Right renal cortex interstitium (tissue), 3 donors: ENCODE measurements at regions not wholly inside any gene's neighbourhood (a gene's known extent, or its start where the extent isn't known, plus 50 kb on each side); places are given as distances from the start of the nearest gene placed in this dataset.
"Not testable (repeated sequence)": the region's sequence is repeated elsewhere in the genome, so short reads cannot be mapped to it uniquely, and the experiment has no call there.

Experiments used
- DNase-seq, 3 donors: peaks; one replicate each; pipeline ENCODE4 v3.0.0-alpha.2; 2013; ENCODE audit warnings: low read depth in 3 of 3, low spot score in 2 of 3

DNA sequence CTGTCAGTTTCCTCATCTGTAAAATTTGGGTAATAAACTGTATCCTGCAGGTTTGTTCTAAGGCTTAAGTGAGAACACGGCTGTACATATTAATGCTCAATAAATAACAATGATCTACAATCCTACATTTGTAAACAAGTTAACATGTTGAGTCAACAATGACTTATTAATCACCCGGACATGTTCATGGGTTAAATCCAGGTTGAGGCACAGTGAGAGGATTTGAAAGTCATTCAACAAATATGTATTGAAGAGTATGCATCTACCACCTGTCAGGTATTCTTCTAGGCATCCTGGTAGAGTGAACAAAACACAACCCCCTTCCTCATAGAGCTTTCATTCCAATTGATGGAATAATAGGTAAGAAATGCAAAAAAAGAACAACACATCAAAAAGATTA lies 554.7 kb upstream of the SLC35B3 start:
- no peak for DNase-seq

DNA sequence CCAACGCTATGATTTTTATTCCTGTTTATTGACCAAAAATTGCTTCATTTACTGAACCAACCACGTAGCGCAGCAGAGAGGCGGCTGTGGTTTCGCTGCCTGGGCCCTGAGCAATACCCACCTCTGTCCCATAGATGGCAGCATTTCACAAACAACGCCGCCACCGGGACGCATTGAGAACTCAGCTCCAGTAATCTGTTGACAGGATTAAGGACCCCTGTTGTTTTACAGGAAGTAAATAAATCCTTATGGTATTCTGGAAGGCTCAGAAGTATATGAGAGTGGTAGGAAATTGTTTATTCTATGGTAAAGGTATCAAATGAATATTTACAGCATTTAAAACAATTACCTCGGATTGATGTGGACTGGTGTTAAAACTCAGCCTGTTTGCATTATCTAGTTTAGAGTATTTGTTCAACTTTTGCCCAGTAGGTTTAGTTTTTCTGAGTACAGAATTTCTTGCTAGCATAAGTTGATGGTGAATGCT lies 547.9 kb upstream of the SLC35B3 start:
- DNase-seq = peak; percentile 51 to 60 (median 60)

DNA sequence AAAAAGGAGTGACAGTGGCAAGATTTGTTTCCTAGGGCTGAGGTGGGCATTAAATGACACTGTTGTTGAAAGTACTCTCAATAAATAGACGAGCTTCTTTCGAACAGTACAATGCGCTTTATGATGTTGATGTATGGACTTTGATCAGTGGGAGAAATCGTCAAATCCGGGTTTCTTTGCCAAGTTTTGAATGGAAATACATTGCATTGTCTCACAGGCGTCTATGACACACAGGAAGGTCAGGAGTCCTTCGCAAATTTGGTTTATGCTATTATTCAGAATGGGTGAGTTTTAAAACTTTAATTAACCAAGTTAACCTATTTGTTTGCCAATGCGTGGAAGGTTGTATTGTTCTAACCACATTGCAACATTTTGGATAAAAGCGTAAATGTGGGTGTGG lies 547.3 kb upstream of the SLC35B3 start:
- no peak for DNase-seq

DNA sequence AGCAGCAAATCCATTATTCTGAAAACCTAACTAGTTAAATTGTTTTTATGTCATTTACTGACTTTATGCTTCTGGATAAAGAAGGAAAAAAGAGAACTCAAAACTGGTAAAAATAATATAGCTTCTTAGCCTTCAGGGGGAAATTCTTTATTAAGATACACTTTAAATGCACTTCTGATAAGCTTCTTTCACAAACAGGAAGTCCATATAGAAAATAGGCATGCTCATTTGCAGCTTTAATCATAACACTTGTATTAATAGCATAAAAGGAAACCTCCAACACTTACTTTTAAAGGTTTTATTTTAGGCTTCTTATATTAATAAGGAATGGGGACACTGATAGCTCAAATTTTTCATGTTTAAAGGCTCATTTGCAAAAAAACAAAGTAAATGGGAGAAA lies 538.0 kb upstream of the SLC35B3 start:
- no peak for DNase-seq

DNA sequence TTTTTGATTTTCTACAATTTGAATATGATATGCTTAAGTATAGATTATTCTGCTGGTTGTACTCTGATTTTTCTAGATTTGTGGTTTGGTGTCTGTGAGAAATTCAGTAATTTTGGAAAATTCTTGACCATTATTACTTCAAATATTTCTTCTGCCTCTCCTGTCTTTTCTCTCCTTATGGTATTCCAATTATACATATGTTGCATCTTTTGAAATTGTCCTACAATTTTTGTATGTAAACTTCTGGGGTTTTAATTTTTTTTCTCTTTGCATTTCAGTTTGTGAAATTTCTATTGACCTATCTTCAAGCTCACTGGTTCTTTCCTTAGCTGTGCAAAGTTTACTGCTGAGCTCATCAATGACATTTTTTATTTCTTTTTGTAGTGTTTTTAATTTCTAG lies 534.4 kb upstream of the SLC35B3 start:
- no peak for DNase-seq

DNA sequence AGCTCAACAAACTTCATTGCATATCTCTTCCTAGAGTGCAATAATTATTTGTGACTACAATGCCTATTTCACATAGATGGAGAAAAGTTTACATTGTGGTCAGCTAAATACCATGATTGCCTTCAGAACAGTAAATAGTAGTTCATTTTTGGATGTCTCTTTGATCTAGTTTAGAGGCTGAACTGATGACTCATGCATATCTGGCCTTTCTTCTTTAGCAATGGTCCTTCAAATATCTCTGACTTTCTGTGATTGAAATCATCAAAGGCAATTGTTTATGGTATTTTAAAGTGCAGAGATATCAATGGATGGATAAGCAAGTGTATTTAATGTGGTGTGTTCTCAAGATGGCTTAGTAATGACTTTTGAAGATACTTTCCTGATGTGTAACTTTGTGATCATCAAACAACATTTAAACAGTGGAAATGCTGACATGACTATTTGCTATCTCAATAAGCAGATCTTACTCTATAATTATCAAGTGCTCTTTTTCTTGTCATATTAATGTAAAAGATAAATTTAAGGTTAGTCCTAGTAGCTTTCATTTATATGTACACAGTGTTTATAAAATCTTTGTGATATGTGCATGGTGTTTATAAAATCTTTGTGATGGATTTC lies 523.7 kb upstream of the SLC35B3 start:
- DNase-seq = no peak

DNA sequence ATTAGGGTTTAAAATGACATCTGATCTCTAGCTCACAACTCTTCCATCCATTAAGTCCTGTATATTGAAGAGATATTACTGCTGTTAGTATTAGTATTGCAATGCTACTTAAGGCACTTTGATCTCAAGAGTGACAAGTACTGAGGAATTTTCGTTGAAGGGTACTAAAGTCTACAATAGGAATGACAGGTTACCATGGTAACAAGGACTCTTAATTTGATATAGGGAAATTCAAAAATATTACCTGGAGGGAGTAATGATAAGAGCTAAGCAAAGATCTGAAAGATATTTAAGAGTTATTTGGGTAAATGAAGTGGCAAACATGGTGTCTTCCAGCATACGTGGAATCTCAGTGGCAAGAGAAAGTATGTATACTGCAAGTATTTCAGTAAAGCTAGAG lies 518.0 kb upstream of the SLC35B3 start:
- DNase-seq = no peak

DNA sequence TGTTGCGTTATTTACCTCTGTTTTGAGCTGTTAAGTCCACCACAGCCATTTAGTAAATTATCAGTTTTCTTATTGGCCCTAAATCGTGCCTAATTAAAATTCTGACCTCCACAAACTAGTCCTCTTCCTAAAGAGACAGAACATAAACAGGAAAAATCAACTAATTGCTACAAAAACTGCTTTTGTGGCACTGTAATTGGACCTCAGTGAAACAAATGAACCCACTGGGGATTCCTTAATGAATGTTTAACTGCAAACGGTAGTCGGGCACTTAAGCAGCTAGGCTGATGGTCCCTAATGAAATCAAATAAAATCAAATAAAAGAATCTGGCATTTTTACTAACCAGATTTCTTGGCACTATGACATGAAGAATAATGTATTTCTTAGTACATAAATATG lies 513.4 kb upstream of the SLC35B3 start:
- no peak for DNase-seq

DNA sequence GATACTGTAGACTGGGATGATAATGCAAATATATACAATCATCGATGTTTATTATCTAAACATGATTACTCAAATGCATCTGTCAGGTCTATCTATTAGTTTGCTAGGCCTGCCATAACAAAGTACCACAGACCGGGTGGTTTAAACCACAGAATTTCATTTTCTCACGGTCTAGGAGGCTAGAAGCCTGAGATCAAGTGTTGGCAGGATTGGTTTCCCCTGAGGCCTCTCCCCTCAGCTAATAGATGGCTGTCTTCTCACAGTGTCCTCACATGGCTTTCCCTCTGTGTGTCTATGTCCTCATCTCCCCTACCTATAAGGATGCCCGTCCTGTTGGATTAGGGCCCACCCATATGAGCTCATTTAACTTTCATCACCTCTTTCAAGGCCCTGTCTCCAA lies 512.6 kb upstream of the SLC35B3 start:
- no peak for DNase-seq

DNA sequence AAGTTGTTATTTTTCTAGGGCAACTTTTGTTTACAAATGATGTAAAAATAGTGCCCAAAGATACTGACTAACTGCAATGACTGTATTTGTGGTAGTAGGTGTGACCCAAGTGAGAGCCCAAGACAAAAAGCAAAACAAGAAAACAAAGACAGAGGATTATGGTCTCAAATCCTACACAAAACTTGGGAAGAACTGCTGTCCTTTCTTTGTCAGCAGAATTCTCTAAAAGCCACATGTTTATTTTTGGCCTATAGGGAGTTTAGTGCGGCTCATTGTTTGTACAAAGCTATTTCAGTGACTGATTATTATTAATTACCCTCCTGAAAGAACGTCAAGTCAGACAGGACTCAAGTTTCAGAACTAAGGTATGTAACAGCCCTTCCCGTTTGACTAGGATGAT lies 509.2 kb upstream of the SLC35B3 start:
- DNase-seq = no peak

DNA sequence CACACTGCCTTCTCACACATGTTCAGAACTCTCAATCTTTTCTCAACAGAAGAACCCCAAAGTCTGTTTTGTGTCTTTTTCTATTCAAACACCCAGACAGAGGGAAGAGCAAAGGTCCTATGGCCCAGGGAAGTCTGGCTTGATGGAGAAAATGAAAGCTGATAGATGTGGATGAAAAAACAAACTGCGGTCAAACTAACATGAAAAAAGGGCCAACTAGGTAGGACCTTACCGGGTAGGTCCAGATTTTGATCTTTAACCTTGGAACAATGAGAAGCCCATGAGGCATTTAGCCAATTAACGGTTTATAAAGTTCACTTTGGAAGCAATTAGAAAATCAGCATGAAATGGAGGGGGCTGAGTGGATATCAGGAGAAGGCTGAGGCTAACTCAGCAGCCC lies 507.7 kb upstream of the SLC35B3 start:
- no peak for DNase-seq

DNA sequence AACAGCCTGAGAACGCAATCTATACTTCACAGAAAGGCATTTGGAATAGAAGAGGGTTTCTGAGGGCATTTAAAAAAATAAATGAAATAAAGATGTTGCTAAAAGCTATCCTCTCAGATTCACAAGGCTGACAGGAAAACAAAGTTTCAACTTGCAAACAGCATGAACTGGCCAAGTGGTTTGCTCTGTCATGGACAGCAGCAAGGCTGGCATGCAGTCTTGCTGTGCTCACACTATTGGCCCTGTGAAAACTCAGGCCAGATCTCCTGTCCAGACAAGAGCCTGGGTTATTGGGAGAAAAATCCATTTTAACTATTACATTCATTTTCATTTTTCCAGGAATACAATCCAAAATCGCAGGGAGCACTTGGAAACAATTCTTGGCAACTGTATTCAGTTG lies 506.2 kb upstream of the SLC35B3 start:
- no peak for DNase-seq

DNA sequence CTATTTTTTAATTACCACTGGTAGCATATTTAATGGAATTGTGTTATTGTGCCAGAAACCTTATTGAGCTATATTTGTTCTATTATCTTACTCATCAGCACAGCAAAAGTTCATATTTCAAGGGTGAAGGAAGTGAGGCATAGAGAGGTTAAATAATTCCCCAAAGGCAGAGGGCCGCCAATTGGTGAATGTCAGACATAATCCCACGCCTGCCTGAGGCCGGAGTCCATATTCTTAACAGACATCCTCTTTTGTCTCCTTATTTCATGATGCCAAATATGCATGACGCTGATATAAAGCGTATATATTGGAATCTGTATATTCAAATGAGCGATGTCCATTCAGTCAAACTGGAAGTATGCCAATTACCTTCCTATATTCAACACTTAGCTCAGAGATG lies 505.0 kb upstream of the SLC35B3 start:
- no peak for DNase-seq

DNA sequence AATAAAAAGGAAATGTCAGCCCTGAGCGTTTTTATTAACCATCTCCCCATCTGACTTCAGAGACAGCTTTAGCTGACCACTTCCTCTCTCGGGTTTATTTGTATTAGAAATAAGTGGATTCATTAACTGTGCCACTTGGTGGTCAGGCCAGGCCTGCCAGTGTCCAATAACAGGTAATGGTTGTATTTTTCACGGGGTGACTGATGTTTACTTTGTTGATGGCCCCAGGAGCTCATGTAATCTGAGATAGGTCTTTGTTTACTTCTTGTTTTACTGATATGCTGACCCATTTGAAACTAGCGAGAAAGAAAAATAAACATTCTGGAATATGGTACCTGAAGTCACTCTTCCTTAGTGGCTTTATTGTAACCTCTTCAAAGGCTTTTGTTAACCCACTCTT lies 504.3 kb upstream of the SLC35B3 start:
- peak in 1 of 3 donors; percentile 2 for DNase-seq

DNA sequence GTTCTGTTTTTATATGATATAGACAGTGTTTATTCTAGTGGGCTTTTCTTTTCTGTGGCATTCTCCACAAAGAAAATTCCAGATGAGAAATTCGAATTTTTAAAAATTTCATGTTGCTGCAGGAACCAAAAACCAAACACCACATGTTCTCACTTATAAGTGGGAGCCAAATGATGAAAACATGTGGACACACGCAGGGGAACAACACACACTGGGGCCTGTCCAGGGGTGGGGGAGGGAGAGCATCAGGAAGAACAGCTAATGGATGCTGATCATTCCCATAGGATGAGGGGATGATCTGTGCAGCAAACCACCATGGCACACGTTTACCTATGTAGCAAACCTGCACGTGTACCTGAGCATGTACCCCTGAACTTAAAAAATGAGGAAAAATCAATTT lies 499.0 kb upstream of the SLC35B3 start:
- DNase-seq = no peak

DNA sequence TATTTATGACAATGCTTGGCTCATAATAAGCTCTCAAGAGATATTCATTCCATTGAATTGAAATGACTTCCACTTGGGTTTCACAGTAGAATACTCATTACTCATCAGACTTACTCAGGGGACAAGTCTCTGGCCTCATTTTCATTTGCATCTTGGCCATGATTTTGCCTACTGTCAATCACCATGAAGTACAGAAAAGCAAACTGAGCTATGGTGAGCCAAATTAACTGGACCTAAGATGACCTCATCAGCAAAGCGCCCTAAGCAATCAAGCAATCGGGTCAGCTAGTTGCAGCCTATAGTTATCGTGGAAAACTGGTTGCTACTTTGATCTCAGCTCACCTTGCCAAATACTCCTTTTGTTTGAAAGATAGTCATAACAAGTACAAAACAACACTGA lies 494.7 kb upstream of the SLC35B3 start:
- no peak for DNase-seq

DNA sequence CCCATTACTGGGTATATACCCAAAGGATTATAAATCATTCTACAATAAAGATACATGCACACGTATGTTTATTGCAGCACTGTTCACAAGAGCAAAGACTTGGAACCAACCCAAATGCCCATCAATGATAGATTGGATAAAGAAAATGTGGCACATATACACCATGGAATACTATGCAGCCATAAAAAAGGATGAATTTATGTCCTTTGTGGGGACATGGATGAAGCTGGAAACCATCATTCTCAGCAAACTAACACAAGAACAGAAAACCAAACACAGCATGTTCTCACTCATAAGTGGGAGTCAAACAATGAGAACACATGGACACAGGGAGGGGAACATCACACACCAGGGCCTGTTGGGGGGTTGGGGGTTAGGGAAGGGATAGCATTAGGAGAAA lies 484.9 kb upstream of the SLC35B3 start:
- DNase-seq = not testable (repeated sequence)

DNA sequence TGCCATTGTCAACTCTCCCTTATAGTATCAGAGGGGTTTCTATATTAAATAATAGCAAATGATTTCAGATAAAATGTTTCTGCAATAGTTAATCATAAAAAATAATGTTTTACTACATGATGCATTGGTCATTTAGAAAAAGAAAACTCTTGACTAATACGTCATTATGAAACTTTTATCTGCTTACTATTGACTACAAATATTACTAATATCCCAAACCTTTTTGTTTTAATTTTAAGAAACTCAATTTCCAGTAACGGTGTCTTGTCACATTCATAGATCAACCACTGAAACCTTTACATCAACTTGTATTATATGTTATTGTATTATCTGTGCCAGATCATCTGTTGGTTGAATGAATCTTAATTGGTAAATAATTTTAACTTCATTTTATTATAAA lies 482.9 kb upstream of the SLC35B3 start:
- DNase-seq = no peak

DNA sequence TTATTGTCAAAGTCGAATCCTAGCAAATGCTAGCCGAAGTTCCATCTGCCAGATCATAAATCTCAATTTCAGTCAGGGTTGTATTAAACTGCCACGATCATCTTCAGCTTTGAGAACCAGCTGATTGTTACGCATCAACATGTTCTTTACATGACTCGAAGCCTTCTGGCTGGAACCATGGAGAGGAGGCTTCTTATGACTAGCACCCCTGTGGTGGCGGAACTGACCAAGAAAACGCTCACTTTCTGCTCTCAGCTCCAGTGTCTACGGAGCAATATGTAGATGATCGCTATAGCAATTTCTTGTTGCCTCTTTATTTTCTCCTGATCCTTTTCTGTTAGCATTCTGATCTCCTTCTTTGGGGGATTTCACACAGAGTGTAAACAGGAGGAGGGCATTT lies 479.4 kb upstream of the SLC35B3 start:
- no peak for DNase-seq

DNA sequence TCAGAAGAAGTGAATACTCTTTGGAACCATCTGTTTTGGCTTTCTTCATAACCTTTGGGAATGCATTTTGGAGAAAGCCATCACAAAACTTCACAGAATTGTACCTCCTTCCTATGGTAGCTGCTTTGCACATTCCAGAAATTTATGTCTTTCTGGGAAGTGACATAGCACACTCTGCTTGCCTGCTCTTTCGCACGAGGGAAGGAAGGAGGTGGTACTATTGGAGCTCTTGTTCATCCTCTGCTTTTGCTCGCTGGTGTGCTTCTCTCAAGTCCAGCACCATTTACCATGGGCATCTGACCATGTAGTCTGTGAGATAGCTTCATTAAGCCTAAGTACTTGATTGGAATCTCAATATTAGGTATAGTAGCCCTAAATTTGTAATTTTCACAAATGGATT lies 473.3 kb upstream of the SLC35B3 start:
- no peak for DNase-seq

DNA sequence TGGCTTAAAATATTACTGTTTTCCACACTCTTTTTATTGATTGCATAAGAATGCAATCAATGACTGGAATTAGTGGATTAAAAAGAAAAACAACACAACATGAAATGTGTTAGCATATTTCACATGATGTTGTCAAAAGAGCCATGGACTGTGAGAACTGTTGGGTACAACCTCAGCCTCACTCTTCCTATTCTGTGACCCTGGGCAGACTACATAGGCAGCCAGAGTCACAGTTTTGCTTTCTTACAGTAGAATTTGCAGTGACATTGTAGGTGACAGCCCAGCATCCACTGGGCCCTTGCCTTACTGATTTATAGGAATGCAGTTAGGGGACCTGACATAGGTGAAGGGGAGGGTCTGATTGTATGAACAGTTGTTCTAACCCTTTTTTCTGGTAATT lies 471.4 kb upstream of the SLC35B3 start:
- no peak for DNase-seq

DNA sequence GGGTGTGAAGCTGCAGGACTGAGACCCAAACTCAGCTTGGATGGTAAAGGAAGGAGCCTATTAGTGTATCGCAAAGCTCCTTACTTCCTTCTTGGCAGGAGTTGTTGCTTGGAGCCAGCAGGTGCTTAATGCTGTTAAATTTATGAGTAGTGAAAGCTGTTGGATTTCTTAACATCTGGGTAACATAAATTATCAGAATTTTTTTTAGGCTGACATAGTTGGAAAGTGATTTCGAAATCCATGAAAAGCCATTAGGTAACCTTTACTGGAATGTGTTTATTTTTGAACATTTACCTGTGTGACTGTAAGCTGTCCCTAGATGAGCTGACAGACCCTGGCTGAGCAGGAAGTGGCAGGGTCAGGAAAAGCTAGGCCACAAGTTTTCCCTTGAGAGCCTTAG lies 470.4 kb upstream of the SLC35B3 start:
- DNase-seq = peak in 1 of 3 donors; percentile 7

DNA sequence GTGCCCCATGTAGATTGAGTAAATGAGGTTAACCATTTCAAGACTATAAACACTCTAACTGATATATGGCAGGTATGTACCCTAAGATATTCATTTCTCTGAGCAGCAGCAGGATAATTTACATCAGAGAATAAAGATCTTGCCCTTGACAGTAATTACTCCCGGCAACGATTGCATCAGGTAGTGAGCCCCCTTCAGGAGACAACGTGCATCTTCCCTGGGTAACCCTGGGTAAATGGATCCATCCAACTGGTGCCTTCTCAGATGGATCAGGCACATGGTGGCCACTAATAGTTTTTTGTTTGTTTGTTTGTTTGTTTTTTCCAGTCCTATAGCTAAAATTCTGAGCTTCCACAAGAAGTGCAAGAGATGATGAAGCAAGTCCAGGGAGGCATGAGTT lies 469.4 kb upstream of the SLC35B3 start:
- no peak for DNase-seq
